AG04450 (cell line): ENCODE measurements at regions not wholly inside any gene's neighbourhood (a gene's known extent, or its start where the extent isn't known, plus 50 kb on each side); places are given as distances from the start of the nearest gene placed in this dataset.
"Not testable (repeated sequence)": the region's sequence is repeated elsewhere in the genome, so short reads cannot be mapped to it uniquely, and the experiment has no call there.

Experiments
- CTCF ChIA-PET: fragments of 300-600, 350-600 bp; formaldehyde crosslinking; extraction: SDS; loops from one replicate; lab custom pipeline; 2022; ENCODE audit warnings: antibody characterized with exemption, inconsistent platforms; lab: Charles Lee
- POLR2A ChIA-PET: fragments of 350-600 bp; formaldehyde crosslinking; extraction: SDS; loops from one replicate; lab custom pipeline; 2021; ENCODE audit warnings: antibody characterized with exemption, inconsistent platforms; lab: Yijun Ruan, JAX
- DNase-seq: peaks from one replicate; pipeline ENCODE4 v3.0.0-alpha.2; 2011; ENCODE audit warnings: low read depth, low spot score
- H3K27ac ChIP-seq: one replicate; pipeline ENCODE4 v1.5.1; 2012; ENCODE audit warnings: low read depth, low read length, control low read depth
- H3K27me3 ChIP-seq: one replicate; pipeline ENCODE4 v1.6.0; 2012; ENCODE audit warnings: low read length; ENCODE audit not compliant: control insufficient read depth, insufficient read depth
- H3K4me3 ChIP-seq: 2 replicates; pipeline ENCODE4 v1.5.1; 2011; ENCODE audit warnings: mild to moderate bottlenecking, low read depth, low read length, control low read depth
- H3K9me3 ChIP-seq: 2 replicates; pipeline ENCODE4 v1.5.1; 2012; ENCODE audit warnings: low read length; ENCODE audit not compliant: control insufficient read depth, insufficient read depth
- TF ChIP-seq, protein P1 (sequence below): IDR thresholded peaks from 2 replicates; pipeline ENCODE4 v1.5.1; 2011; ENCODE audit warnings: low read depth, low read length, control low read depth, inconsistent platforms

DNA sequence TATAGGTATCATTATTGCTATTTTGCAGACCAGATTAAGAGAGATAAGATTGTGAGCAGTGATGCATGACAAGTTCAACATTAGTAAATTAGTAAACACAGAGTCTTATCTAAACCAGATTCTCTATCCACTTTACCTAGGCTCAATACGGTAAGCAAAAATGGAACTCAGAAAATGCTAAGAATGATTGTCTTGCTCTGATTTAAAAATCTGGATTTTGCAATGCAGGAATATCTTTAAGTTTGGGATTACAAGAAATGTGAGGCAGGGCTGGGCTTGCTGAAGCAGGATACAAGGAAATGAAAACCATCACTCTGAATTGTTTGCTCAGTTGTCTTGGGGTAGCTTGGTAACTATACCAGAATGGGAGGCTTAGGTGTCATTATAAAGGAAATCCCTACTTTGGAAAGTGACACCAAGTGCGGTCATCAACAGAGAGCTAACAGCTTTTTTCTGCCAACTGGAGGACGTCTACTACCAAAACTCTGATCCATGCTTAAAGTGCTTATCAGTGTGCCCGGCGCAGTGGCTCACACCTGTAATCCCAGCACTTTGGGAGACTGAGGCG lies 332.7 kb upstream of the RUNX1 start:
- TF ChIP-seq, protein P1, sequence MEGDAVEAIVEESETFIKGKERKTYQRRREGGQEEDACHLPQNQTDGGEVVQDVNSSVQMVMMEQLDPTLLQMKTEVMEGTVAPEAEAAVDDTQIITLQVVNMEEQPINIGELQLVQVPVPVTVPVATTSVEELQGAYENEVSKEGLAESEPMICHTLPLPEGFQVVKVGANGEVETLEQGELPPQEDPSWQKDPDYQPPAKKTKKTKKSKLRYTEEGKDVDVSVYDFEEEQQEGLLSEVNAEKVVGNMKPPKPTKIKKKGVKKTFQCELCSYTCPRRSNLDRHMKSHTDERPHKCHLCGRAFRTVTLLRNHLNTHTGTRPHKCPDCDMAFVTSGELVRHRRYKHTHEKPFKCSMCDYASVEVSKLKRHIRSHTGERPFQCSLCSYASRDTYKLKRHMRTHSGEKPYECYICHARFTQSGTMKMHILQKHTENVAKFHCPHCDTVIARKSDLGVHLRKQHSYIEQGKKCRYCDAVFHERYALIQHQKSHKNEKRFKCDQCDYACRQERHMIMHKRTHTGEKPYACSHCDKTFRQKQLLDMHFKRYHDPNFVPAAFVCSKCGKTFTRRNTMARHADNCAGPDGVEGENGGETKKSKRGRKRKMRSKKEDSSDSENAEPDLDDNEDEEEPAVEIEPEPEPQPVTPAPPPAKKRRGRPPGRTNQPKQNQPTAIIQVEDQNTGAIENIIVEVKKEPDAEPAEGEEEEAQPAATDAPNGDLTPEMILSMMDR: no peak

DNA sequence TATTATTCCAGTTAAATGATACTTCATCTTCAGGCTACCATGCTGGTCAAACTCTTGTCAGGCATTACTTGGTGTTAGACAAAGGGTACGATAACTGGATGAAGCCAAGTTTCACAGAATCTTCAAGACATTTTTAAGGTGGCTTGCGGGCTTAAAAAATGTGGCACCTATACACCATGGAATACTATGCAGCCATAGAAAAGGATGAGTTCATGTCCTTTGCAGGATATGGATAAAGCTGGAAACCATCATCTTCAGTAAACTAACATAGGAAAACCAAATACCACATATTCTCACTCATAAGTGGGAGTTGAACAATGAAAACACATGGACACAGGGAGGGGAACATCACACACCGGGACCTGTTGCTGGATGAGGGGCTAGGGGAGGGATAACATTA lies 331.2 kb upstream of the RUNX1 start:
- H3K27ac ChIP-seq, H3K9me3 ChIP-seq, DNase-seq, H3K4me3 ChIP-seq, H3K27me3 ChIP-seq, CTCF ChIA-PET, POLR2A ChIA-PET: not testable (repeated sequence)

More for the DNA sequence above, 332.7 kb upstream of the RUNX1 start:
- H3K27ac ChIP-seq: no peak overlapping the region
- H3K27me3 ChIP-seq: no peaks in the 10 kb centered on the region
- ChIA-PET CTCF (no interaction called here), POLR2A (no interaction called here)
- no peak for DNase-seq
- H3K4me3 ChIP-seq: no peak overlapping the region
- H3K9me3 ChIP-seq: no peaks in the 10 kb centered on the region

DNA sequence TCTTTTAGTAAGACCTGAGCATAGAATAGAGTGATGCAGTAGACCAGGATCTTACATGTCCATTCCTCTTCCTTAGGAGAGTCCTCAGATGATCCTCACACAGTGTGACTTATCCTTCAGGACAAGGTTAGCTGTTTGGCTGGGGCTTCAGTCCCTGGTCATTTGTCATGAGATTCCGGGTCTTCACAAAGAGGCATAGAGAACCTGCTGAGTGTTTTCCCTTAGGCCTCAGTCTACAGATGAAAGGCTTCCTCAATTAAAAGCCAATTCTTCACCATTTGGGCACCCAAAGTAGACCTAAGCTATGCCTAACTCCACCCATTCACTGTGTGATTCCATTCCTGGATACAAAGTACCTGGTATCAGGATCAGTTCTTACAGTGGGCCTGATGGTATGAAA lies 329.8 kb upstream of the RUNX1 start:
- DNase-seq: no peak
- TF ChIP-seq, protein P1: no peak
- ChIA-PET CTCF (interaction anchor here (1.0 kb wide), 1 partner anchor 20 kb away, joined by 3 read pairs; no protein-coding TSS in a partner anchor), POLR2A (no interaction called here)
- Histone ChIP-seq H3K27ac (no peak overlapping the region), H3K27me3 (no peaks in the 10 kb centered on the region), H3K9me3 (no peaks in the 10 kb centered on the region), H3K4me3 (no peak overlapping the region)

DNA sequence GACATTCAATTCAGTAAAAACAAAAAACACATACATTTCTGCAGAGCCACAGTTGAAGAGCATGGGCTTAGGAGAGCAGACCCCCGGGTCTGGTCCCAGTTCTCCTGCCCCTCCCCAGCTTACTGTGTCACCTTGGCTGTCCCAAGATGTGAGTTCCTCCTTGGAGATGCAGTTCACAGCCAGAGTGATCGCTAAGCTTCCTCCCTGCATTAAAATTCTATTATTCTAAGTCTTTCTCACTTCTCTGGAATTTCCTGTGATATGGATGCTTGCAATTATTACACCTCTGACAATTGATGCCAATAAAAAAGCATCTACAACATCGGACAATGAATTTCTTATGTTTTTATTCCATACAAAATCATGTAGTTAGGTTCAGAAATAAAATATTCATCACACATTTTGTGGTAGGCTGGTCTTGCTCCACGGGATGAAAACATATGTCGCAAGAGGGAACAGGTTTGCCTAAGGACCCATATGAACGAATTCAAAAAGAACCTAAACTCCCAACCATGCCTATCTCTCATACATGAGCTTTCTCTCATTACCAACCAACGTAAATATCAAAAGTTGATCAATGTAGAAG lies 328.5 kb upstream of the RUNX1 start:
- TF ChIP-seq, protein P1: no peak
- Histone ChIP-seq H3K4me3 (no peak overlapping the region), H3K27ac (no peak overlapping the region), H3K27me3 (no peaks in the 10 kb centered on the region), H3K9me3 (no peaks in the 10 kb centered on the region)
- POLR2A ChIA-PET: no interaction called here
- DNase-seq: no peak
- CTCF ChIA-PET: no interaction called here

DNA sequence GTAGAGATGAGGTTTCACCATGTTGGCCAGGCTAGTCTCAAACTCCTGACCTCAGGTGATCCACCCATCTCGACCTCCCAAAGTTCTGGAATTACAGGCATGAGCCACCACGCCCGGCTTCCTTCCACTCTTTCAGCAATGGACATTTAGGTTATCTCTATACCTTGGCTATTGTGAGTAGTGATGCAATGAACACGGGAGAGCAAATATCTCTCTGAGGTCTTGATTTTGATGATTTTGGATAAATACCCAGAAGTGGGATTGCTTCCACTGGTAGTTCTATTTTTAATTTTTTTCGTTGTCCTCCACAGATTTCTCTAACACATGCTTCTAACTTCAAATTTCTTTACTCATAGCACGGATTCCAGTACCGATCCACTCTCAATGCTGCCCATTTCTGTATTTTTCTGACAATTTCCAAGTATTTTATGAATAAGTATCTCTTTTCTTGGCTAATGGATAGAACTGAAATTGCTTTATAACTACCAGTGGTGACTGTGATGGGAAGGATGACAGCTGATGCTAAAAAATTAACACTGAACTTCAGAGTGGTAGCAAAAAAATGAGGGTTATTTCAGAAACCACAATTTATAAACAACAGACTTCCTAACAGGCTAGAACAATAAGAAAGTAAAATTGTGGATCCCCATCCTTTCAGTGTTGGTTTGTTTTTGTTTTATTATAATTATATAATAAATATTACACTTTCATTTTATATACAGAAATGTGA lies 327.5 kb upstream of the RUNX1 start:
- no peak for DNase-seq
- H3K9me3 ChIP-seq: no peaks in the 10 kb centered on the region
- no peak overlapping the region for H3K4me3 ChIP-seq
- TF ChIP-seq, protein P1: no peak
- ChIA-PET CTCF (no interaction called here), POLR2A (no interaction called here)
- no peak overlapping the region for H3K27ac ChIP-seq
- no peaks in the 10 kb centered on the region for H3K27me3 ChIP-seq
